Keratinocyte (primary cell): ENCODE measurements at regions not wholly inside any gene's neighbourhood (a gene's known extent, or its start where the extent isn't known, plus 50 kb on each side); places are given as distances from the start of the nearest gene placed in this dataset.

Experiments used
- DNase-seq: peaks from one replicate; pipeline ENCODE4 v3.0.0-alpha.2; 2011; ENCODE audit warnings: low read depth, missing footprints, low spot score
- FAIRE-seq: peaks from 2 replicates; lab custom pipeline; 2011; peaks lifted over from hg19 to GRCh38; lab: Jason Lieb, UNC
- H2AFZ ChIP-seq: 2 replicates; pipeline ENCODE4 v1.6.0; 2012; ENCODE audit warnings: low read length, control low read depth, inconsistent platforms; ENCODE audit not compliant: control insufficient read depth
- H3K27ac ChIP-seq: 2 replicates; pipeline ENCODE4 v1.5.1; 2011; ENCODE audit warnings: low read length; ENCODE audit not compliant: control insufficient read depth, insufficient read depth
- H3K27me3 ChIP-seq: 3 replicates; pipeline ENCODE4 v1.6.0; 2011; ENCODE audit warnings: low read length; ENCODE audit not compliant: control insufficient read depth, insufficient read depth; ENCODE audit errors: extremely low read depth
- H3K36me3 ChIP-seq, 2 experiments: 2 replicates in 1 of 2; 3 replicates in 1 of 2; pipeline ENCODE4 v1.5.1; 2011; ENCODE audit warnings: low read length in 2 of 2, mild to moderate bottlenecking in 1 of 2; ENCODE audit not compliant: control insufficient read depth in 2 of 2, insufficient read depth in 2 of 2; ENCODE audit errors: extremely low read depth in 1 of 2
- H3K4me1 ChIP-seq: 3 replicates; pipeline ENCODE4 v1.5.1; 2011; ENCODE audit warnings: low read length; ENCODE audit not compliant: control insufficient read depth, insufficient read depth; ENCODE audit errors: extremely low read depth
- H3K4me2 ChIP-seq: 3 replicates; pipeline ENCODE4 v1.6.0; 2011; ENCODE audit warnings: low read depth, low read length; ENCODE audit not compliant: control insufficient read depth, insufficient read depth; ENCODE audit errors: extremely low read depth
- H3K4me3 ChIP-seq, 3 experiments: fragments of 200-600 bp in 1 of 3; sonication (generic) in 1 of 3; 2 replicates in 2 of 3; 3 replicates in 1 of 3; pipeline ENCODE4 v1.5.1; 2011 to 2016; ENCODE audit warnings: low read length in 3 of 3, mild to moderate bottlenecking in 3 of 3, control low read depth in 2 of 3, inconsistent platforms in 1 of 3, low read depth in 1 of 3, mixed read lengths in 1 of 3, mixed run types in 1 of 3, moderate library complexity in 1 of 3; ENCODE audit not compliant: control insufficient read depth in 2 of 3, insufficient read depth in 2 of 3; ENCODE audit errors: extremely low read depth in 1 of 3
- H3K79me2 ChIP-seq: 2 replicates; pipeline ENCODE4 v1.6.0; 2012; ENCODE audit warnings: low read length; ENCODE audit not compliant: control insufficient read depth, insufficient read depth
- H3K9ac ChIP-seq: 3 replicates; pipeline ENCODE4 v1.6.0; 2011; ENCODE audit warnings: low read length; ENCODE audit not compliant: control insufficient read depth, insufficient read depth; ENCODE audit errors: extremely low read depth
- H3K9me1 ChIP-seq: 3 replicates; pipeline ENCODE4 v1.6.0; 2011; ENCODE audit warnings: low read length; ENCODE audit not compliant: control insufficient read depth, insufficient read depth; ENCODE audit errors: extremely low read depth
- H3K9me3 ChIP-seq: 2 replicates; pipeline ENCODE4 v1.5.1; 2012; ENCODE audit warnings: low read depth, low read length; ENCODE audit not compliant: control insufficient read depth
- H4K20me1 ChIP-seq: 3 replicates; pipeline ENCODE4 v1.6.0; 2011; ENCODE audit warnings: low read length; ENCODE audit not compliant: control insufficient read depth, insufficient read depth; ENCODE audit errors: extremely low read depth
- CTCF ChIP-seq, 3 experiments: IDR thresholded peaks in 1 of 3; conservative IDR thresholded peaks in 1 of 3; optimal IDR thresholded peaks in 1 of 3; 2 replicates in 2 of 3; 3 replicates in 1 of 3; pipeline versions ENCODE3 to v1.5.1; 2011; ENCODE audit warnings: low read length in 3 of 3, mild to moderate bottlenecking in 3 of 3, moderate library complexity in 2 of 3, control low read depth in 1 of 3, inconsistent platforms in 1 of 3; ENCODE audit not compliant: insufficient read depth in 2 of 3; ENCODE audit errors: extremely low read depth in 1 of 3
- EZH2 ChIP-seq: IDR thresholded peaks from one replicate; pipeline ENCODE4 v1.6.1; 2012; ENCODE audit warnings: inconsistent platforms, mild to moderate bottlenecking, low read length, moderate library complexity
- dilution Hi-C: fragments of 300-500 bp; cut with MboI; formaldehyde crosslinking; loops from one replicate; pipeline ENCODE4 v1.7.0; 2020; ENCODE audit warnings: low sequenced_read_pairs; ENCODE audit not compliant: extremely low pct_ligation_motif_present

- no peak overlapping the region for H3K9ac ChIP-seq
- H4K20me1 ChIP-seq: peaks cover 2% of the 10 kb centered on the region
- peaks cover 9% of the 10 kb centered on the region for H3K27me3 ChIP-seq
- H3K4me1 ChIP-seq: no peaks in the 10 kb centered on the region
- no peak overlapping the region for H2AFZ ChIP-seq
- no peak for DNase-seq
- H3K27ac ChIP-seq: no peak overlapping the region
- no peak overlapping the region for H3K4me3 ChIP-seq
- H3K9me1 ChIP-seq: no peaks in the 10 kb centered on the region
- no peaks in the 10 kb centered on the region for H3K79me2 ChIP-seq
- dilution Hi-C loops: no loop called here
- no peaks in the 10 kb centered on the region for H3K36me3 ChIP-seq
- TF ChIP-seq EZH2 (no peak), CTCF (optimal IDR thresholded peaks at IDR 0.05 in 1 of 3, IDR thresholded peaks at IDR 0.05 in 1 of 3, conservative IDR thresholded peaks at IDR 0.05 in 1 of 3; ENCODE audit: extremely low read depth in 1 of 3, insufficient read depth in 2 of 3, low read length in 3 of 3) (no peak)
- no peak for FAIRE-seq
- H3K9me3 ChIP-seq: no peaks in the 10 kb centered on the region
- no peak overlapping the region for H3K4me2 ChIP-seq
Observed at GRCh38 chr17:83177611-83178532, 98.5 kb downstream of the METRNL start.

- no peaks in the 10 kb centered on the region for H3K9me1 ChIP-seq
- H3K9ac ChIP-seq: no peak overlapping the region
- FAIRE-seq (no peak), DNase-seq (no peak)
- no peak overlapping the region for H3K4me3 ChIP-seq
- no peaks in the 10 kb centered on the region for H3K36me3 ChIP-seq
- no peak overlapping the region for H2AFZ ChIP-seq
- H3K27ac ChIP-seq: no peak overlapping the region
- dilution Hi-C loops: no loop called here
- peaks cover 2% of the 10 kb centered on the region for H4K20me1 ChIP-seq
- H3K27me3 ChIP-seq: peaks cover 9% of the 10 kb centered on the region
- no peaks in the 10 kb centered on the region for H3K9me3 ChIP-seq
- no peaks in the 10 kb centered on the region for H3K4me1 ChIP-seq
- TF ChIP-seq EZH2: no peak
- TF ChIP-seq CTCF (optimal IDR thresholded peaks at IDR 0.05 in 1 of 3, IDR thresholded peaks at IDR 0.05 in 1 of 3, conservative IDR thresholded peaks at IDR 0.05 in 1 of 3; ENCODE audit: extremely low read depth in 1 of 3, insufficient read depth in 2 of 3, low read length in 3 of 3): no peak
- H3K79me2 ChIP-seq: no peaks in the 10 kb centered on the region
- H3K4me2 ChIP-seq: no peak overlapping the region
Observed at GRCh38 chr17:83178533-83179304, 99.3 kb downstream of the METRNL start.
